ENCODE measurements at regions not wholly inside any gene's neighbourhood (a gene's known extent, or its start where the extent isn't known, plus 50 kb on each side); places are given as distances from the start of the nearest gene placed in this dataset.

- SMC1A ChIA-PET (ENCODE audit: uncharacterized antibody, unreplicated experiment): interaction anchor here (0.7 to 6.8 kb wide), 28 partner anchors 11 to 431 kb away, joined by 3 to 86 read pairs (median 4); no protein-coding TSS in a partner anchor
- peaks cover 6% of the 10 kb centered on the region; the same call in 1 of the 2 replicates for H3K4me1 ChIP-seq (ENCODE audit: control insufficient read depth, insufficient read depth, low read length)
- H3K9ac ChIP-seq (ENCODE audit: control insufficient read depth, insufficient read depth, low read length): peak overlapping the region; percentile 58
- no peaks in the 10 kb centered on the region for H4K20me1 ChIP-seq (ENCODE audit: control insufficient read depth, insufficient read depth)
- RAD21 ChIA-PET (ENCODE audit: unreplicated experiment): interaction anchor here (0.6 to 7.6 kb wide), 27 partner anchors 10 to 484 kb away, joined by 3 to 186 read pairs (median 4); no protein-coding TSS in a partner anchor
- H3K27ac ChIP-seq (ENCODE audit: control insufficient read depth, insufficient read depth): peak overlapping the region; percentile 83
- H2AFZ ChIP-seq (ENCODE audit: control insufficient read depth, low read depth, low read length): peak overlapping the region; percentile 73
- no peaks in the 10 kb centered on the region for H3K36me3 ChIP-seq (ENCODE audit: control insufficient read depth in 2 of 2, insufficient read depth in 2 of 2, low read length in 1 of 2)
- H3K4me3 ChIP-seq: peak overlapping the region; percentile 50; the same call in 1 of the 2 replicates
- BruUV-seq (replicated peaks): no TSS peak
- ATAC-seq (peak; percentile 93), FAIRE-seq (peak; percentile 90), DNase-seq (ENCODE audit: low read depth, low spot score) (peak; percentile 92)
- no peaks in the 10 kb centered on the region for H3K27me3 ChIP-seq (replicated peaks in 1 of 2; ENCODE audit: control insufficient read depth in 2 of 2, insufficient read depth in 2 of 2, low read length in 1 of 2)
- CTCF ChIA-PET: interaction anchor here (0.6 to 8.4 kb wide), 30 partner anchors 10 to 489 kb away, joined by 3 to 251 read pairs (median 4); no protein-coding TSS in a partner anchor
- in situ Hi-C loops (cut with MboI) (no loop called here), intact Hi-C loops (cut with micrococcal nuclease; ENCODE audit: unreplicated experiment) (loop anchor here (1.0 to 5.0 kb wide), 9 partner anchors 54 to 488 kb away; no protein-coding TSS in a partner anchor)
- H3K9me3 ChIP-seq (replicated peaks; ENCODE audit: control insufficient read depth, insufficient read depth, low read length): peaks cover 18% of the 10 kb centered on the region; the same call in 2 of the 3 replicates
- 6% methylated on average over 8 of the region's 8 CpGs for WGBS (ENCODE audit: insufficient coverage, insufficient replicate concordance, low lambda C conversion rate, missing lambda C conversion rate)
- H3K4me2 ChIP-seq (ENCODE audit: control insufficient read depth, insufficient read depth): peak overlapping the region; percentile 81
- POLR2A ChIA-PET: interaction anchor here (0.6 to 1.4 kb wide), 4 partner anchors 23 to 82 kb away, joined by 3 to 5 read pairs (median 4); no protein-coding TSS in a partner anchor
- no peaks in the 10 kb centered on the region for H3K79me2 ChIP-seq (ENCODE audit: control insufficient read depth, insufficient read depth, low read length)
- TF ChIP-seq PRDM15 (CRISPR knock-in tag; IDR thresholded peaks at IDR 0.05): no peak
- peak; percentile 93 for TF ChIP-seq SMC3 (IDR thresholded peaks at IDR 0.05; ENCODE audit: borderline replicate concordance, low read length)
- TF ChIP-seq SMARCA5 (IDR thresholded peaks at IDR 0.05): peak; percentile 78; the same call in 1 of the 2 replicates
- TF ChIP-seq POU2F2 (IDR thresholded peaks at IDR 0.05; ENCODE audit: borderline replicate concordance, low read depth, low read length): peak; percentile 55; the same call in 1 of the 3 replicates
- TF ChIP-seq GATAD2B (conservative IDR thresholded peaks at IDR 0.05; ENCODE audit: low read depth): 0 out of 2 replicates have a peak, but pooled peaks have one; percentile 38
- peak; percentile 97 for TF ChIP-seq RAD21 (IDR thresholded peaks at IDR 0.05; ENCODE audit: insufficient read depth, low read depth, low read length)
- TF ChIP-seq ZNF24 (IDR thresholded peaks at IDR 0.05): no peak
- TF ChIP-seq SRF (IDR thresholded peaks at IDR 0.05; ENCODE audit: low read depth in 2 of 2, low read length in 2 of 2): no peak
- peak; percentile 83 for TF ChIP-seq SKIL (IDR thresholded peaks at IDR 0.05; ENCODE audit: low read depth, poor library complexity, severe bottlenecking)
- peak; percentile 76 for TF ChIP-seq CREM (IDR thresholded peaks at IDR 0.05; ENCODE audit: low read depth)
- peak in 1 of 2 experiments; percentile 61; a peak in 1 of 4 replicates for TF ChIP-seq ETV6 (conservative IDR thresholded peaks at IDR 0.05 in 1 of 2, IDR thresholded peaks at IDR 0.05 in 1 of 2; ENCODE audit: borderline replicate concordance in 1 of 2, low read depth in 1 of 2)
- TF ChIP-seq SIN3A (IDR thresholded peaks at IDR 0.05; ENCODE audit: low read depth, low read length): no peak
- no peak for TF ChIP-seq IRF3 (IDR thresholded peaks at IDR 0.05)
- peak; percentile 58 for TF ChIP-seq IKZF1 (conservative IDR thresholded peaks at IDR 0.05)
- TF ChIP-seq NFIC (IDR thresholded peaks at IDR 0.05; ENCODE audit: low read depth, low read length): no peak
- TF ChIP-seq ZNF274 (IDR thresholded peaks at IDR 0.05; ENCODE audit: insufficient read depth, insufficient read length): no peak
- TF ChIP-seq MEF2A (IDR thresholded peaks at IDR 0.05; ENCODE audit: insufficient read depth, low read depth, low read length): peak; percentile 79
Measured at GRCh38 chr11:109946322-109946846, 146.8 kb upstream of the ZC3H12C start.
